Endothelial cell of hepatic sinusoid (primary cell): ENCODE measurements at regions not wholly inside any gene's neighbourhood (a gene's known extent, or its start where the extent isn't known, plus 50 kb on each side); places are given as distances from the start of the nearest gene placed in this dataset.
"Not testable (repeated sequence)": the region's sequence is repeated elsewhere in the genome, so short reads cannot be mapped to it uniquely, and the experiment has no call there.

Experiments used
- in situ Hi-C: cut with HindIII; loops from 2 replicates; pipeline ENCODE4 v1.10.0; 2017; ENCODE audit warnings: low sequenced_read_pairs

- in situ Hi-C loops, result not testable (repeated sequence)
These were observed 157.7 kb downstream of the GIPC2 start for GRCh38 chr1:78203410-78203982.

DNA sequence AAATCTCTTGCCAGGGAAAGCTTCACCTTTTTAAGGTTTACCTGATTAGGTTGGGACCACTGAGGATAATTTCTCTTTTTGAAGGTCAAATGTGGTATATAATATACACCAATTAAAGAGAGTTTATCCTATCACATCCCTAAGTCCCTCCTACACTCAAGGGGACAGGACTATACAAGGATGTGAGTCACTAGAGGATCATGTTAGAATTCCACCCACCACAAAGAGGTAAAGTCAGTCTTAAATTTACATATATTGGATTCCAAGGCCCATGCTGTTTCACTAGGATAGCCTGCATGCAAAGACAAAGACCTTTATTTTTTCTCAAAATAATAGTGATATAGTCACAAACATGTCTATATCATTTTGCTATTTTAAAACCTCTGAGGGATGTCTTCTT is 164.4 kb downstream of the GIPC2 start:
- in situ Hi-C loops, result loop anchor here (5.0 kb wide), 1 partner anchor 68 kb away; no protein-coding TSS in a partner anchor

DNA sequence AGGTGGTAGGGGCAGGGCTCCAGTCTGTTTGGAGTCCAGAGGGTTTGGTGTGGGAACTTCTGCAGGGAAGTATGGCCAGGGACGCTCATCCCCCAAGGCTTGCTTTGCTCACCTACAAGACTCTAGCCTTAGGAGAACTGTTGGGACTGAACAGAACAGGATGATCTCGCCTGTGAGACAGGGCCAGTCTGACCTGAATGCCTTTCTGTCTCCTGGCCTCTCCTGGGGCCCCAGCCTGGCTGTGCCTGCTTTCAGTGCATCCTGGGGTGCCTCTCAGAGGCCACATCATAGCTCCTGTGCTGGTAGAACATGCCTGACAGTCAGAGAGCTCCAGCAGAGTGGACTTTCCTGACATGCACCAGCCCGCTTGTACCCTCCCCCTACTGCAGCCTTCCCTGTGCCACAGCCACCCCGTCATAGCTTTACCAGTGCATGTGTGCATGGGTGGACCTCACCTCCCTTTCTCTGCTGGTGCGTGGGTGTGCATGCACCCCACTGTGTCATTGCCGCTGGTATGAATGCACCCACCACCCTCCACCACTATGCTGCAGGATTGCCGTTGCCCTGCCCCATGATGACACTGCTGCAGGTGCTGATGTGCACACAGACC is 165.8 kb downstream of the GIPC2 start:
- in situ Hi-C loops, result loop anchor here (5.0 kb wide), 1 partner anchor 69 kb away; no protein-coding TSS in a partner anchor

GRCh38 chr1:78214334-78214733 is 168.6 kb downstream of the GIPC2 start:
- in situ Hi-C loops, result loop anchor here (5.0 kb wide), 1 partner anchor 72 kb away; no protein-coding TSS in a partner anchor

GRCh38 chr1:78222225-78222959 is 176.6 kb downstream of the GIPC2 start:
- in situ Hi-C loops, result no loop called here

GRCh38 chr1:78222960-78223358 is 177.2 kb downstream of the GIPC2 start:
- in situ Hi-C loops, result no loop called here

- in situ Hi-C loops, result no loop called here
These were observed 177.8 kb downstream of the GIPC2 start for GRCh38 chr1:78223417-78224215.

DNA sequence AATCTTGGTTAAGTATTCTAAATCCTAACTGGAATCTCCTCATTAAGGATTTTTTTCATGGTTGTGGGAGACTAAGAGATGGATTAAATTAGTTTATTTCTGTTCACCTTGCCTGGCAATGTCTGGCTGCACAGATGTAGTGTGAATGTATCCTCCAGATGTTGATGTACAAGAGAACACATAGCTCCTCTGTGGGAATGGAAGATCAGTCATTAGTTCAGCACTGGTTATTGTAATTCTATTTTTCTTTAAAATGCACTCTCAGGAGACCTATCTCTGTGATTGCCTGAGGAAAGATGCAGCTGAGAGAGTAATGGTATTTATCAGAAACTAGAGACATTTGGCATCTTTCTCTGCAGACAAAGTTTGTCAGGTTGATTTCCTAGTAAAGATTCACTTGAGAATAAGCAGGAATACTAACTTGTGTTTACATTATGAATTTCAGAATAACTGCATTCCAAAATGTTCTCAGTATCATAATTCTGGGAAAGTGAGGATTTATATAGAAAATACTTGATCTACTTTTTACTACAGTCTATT is 178.6 kb downstream of the GIPC2 start:
- in situ Hi-C loops, result no loop called here

DNA sequence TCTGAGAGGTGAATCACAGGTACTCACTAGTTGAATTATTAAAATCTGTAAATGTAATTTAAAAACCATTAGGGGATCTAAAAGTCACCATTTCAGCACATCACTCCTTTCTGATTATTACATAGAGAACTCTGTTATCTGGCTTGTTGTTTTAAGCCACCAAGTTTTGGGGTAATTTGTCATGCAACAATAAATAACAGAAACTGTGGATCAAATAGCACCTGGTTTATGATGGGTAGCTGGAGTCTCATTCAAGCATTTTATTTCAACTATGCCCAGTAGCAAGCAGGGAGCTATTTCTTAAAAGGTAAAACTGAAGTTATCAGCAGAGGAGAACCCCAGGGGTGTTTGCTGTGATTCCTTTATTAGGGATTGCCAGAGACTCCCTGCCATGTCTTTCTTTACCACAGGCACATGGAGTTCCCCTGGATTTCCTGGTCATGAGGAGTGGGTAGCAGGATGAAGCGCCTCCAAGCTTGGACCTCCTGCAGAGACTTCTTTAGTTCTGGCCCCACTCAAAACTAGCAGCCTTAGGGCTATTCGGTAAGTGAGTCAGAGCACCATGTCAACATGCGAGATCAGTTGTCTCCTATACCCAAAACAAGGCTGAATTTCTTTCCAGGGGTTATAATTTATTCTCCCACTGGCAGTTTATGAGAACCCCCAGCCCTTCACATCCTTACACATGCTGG is 179.2 kb downstream of the GIPC2 start:
- in situ Hi-C loops, result no loop called here

GRCh38 chr1:78226784-78227183 is 181.0 kb downstream of the GIPC2 start:
- in situ Hi-C loops, result no loop called here

GRCh38 chr1:78227705-78228635 is 182.2 kb downstream of the GIPC2 start:
- in situ Hi-C loops, result no loop called here

DNA sequence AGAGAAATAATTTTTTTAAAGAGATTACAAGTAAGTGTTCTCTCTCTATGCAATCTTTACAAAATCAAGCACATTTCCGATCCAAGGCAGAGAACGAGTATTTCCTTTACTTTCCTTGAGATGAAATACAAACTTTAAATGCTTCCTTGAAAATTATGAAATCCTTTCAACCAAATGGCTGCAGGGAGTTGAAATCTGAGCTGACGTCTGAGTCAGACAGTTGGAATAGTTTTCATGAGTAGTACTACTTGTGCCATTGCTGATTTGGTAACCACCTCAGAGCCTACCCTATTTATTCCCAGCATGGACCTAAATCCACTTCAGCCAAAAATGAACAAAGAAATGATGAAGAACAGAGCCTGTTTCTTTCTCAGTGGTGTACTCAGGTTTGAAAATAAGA is 183.6 kb downstream of the GIPC2 start:
- in situ Hi-C loops, result no loop called here

- in situ Hi-C loops, result no loop called here
These were observed 185.7 kb downstream of the GIPC2 start for GRCh38 chr1:78231477-78231876.

DNA sequence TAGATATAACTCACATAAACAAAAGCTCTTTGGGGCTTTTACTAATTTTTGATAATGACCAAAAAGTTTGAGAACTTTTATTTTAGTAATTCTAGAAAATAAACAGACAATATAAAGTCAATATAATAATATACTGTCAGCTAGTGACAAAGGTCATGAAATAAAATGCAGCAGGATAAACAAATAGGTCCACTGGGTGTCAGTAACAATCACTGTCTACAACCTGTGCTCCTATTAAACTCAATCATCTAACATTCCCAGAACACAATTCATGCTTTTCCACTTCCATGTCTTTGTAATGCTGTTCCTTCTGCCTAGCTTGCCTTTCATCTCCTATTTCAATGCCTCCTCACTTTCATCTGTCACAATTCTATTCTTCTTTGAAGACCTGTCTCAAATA is 186.1 kb downstream of the GIPC2 start:
- in situ Hi-C loops, result no loop called here

- in situ Hi-C loops, result no loop called here
These were observed 186.9 kb downstream of the GIPC2 start for GRCh38 chr1:78232630-78233029.

- in situ Hi-C loops, result no loop called here
These were observed 188.7 kb downstream of the GIPC2 start for GRCh38 chr1:78234496-78234895.

GRCh38 chr1:78236716-78237115 is 190.9 kb downstream of the GIPC2 start:
- in situ Hi-C loops, result no loop called here

DNA sequence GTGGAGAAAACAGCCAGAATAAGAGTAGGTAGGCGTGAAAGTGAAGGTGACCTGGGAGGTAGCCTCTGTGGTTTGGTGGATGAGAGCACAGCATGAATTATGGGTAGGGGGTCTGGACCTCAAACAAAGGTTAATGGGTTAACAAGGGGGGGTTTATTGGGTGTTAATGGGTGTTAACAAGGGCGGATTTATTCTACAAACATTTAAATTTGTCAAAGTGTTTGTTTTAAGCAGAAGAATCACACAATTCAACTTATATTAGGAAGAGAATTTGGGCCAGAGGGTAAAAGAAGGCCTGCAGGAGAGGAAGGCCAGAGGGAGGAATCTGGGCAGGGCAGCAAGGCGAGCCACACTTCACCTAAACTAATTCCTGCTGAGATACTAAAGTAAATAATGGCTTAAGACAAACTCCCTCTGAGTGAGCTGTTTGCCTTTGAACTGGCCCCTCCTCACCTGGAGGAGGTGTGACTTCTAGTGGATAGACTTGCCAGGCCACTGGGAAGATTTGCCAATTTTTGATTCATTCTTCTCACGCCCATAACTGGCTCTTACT is 191.7 kb downstream of the GIPC2 start:
- in situ Hi-C loops, result no loop called here

- in situ Hi-C loops, result no loop called here
These were observed 194.4 kb downstream of the GIPC2 start for GRCh38 chr1:78240191-78240590.
